WTC11 (cell line): ENCODE measurements at regions not wholly inside any gene's neighbourhood (a gene's known extent, or its start where the extent isn't known, plus 50 kb on each side); places are given as distances from the start of the nearest gene placed in this dataset.

ENCODE experiments used
- ATAC-seq: fragments of 200-7000 bp; cut with Tn5 transposase; 2 replicates; pipeline ENCODE4 v1.10.0; 2021; ENCODE audit warnings: mild to moderate bottlenecking, moderate library complexity
- CTCF ChIA-PET: fragments of 300-600 bp; sonication (Branson Sonifier 250); formaldehyde crosslinking; loops from one replicate; lab custom pipeline; 2021; ENCODE audit warnings: antibody characterized with exemption; lab: Charles Lee
- POLR2A ChIA-PET: fragments of 350-600 bp; sonication (Branson Sonifier 250); formaldehyde crosslinking; loops from one replicate; lab custom pipeline; 2021; ENCODE audit warnings: antibody characterized with exemption; lab: Charles Lee
- DNase-seq: peaks from one replicate; pipeline ENCODE4 v3.0.0; 2021; ENCODE audit warnings: low spot score
- H3K27ac Mint-ChIP-seq: 2 replicates; pipeline ENCODE4 v1.8.0; 2021; ENCODE audit warnings: mixed read lengths
- H3K27me3 Mint-ChIP-seq: 2 replicates; pipeline ENCODE4 v1.8.0; 2021; ENCODE audit warnings: low read depth, mild to moderate bottlenecking, moderate library complexity, mixed read lengths
- H3K36me3 Mint-ChIP-seq: 2 replicates; pipeline ENCODE4 v1.8.0; 2021; ENCODE audit warnings: mixed read lengths
- H3K4me1 Mint-ChIP-seq: 2 replicates; pipeline ENCODE4 v1.8.0; 2022; ENCODE audit warnings: mixed read lengths
- H3K4me3 Mint-ChIP-seq: 2 replicates; pipeline ENCODE4 v1.8.0; 2021; ENCODE audit warnings: mild to moderate bottlenecking, moderate library complexity, mixed read lengths
- H3K9me3 Mint-ChIP-seq: 2 replicates; pipeline ENCODE4 v1.8.0; 2021; ENCODE audit warnings: mixed read lengths
- ATF1 ChIP-seq: sonication (generic); formaldehyde crosslinking; IDR thresholded peaks from 2 replicates; pipeline ENCODE4 v1.8.1; 2023; ENCODE audit warnings: mild to moderate bottlenecking, moderate library complexity, missing genetic modification reagents
- CREB1 ChIP-seq: sonication (generic); formaldehyde crosslinking; IDR thresholded peaks from 2 replicates; pipeline ENCODE4 v1.8.0; 2023; ENCODE audit warnings: mild to moderate bottlenecking, missing genetic modification reagents
- ELF4 ChIP-seq: sonication (generic); formaldehyde crosslinking; IDR thresholded peaks from 2 replicates; pipeline ENCODE4 v1.8.1; 2022; ENCODE audit warnings: low read depth, mild to moderate bottlenecking, moderate library complexity, missing genetic modification reagents
- EMX1 ChIP-seq: fragments of 250-450 bp; sonication (Bioruptor Pico); IDR thresholded peaks from 2 replicates; pipeline ENCODE4 v1.8.0; 2021; ENCODE audit warnings: mild to moderate bottlenecking
- ESRRA ChIP-seq: sonication (generic); formaldehyde crosslinking; IDR thresholded peaks from 2 replicates; pipeline ENCODE4 v1.8.1; 2022; ENCODE audit warnings: mild to moderate bottlenecking, missing genetic modification reagents, borderline replicate concordance
- GRHL2 ChIP-seq: fragments of 250-450 bp; sonication (Bioruptor Pico); IDR thresholded peaks from 2 replicates; pipeline ENCODE4 v1.8.0; 2022; ENCODE audit warnings: mild to moderate bottlenecking, moderate library complexity; ENCODE audit not compliant: insufficient replicate concordance, severe bottlenecking
- GTF2I ChIP-seq: fragments of 250-450 bp; sonication (Bioruptor Pico); conservative IDR thresholded peaks from 2 replicates; pipeline ENCODE4 v1.4.0; 2021; ENCODE audit warnings: mild to moderate bottlenecking
- KAT7 ChIP-seq: sonication (generic); formaldehyde crosslinking; IDR thresholded peaks from 2 replicates; pipeline ENCODE4 v1.8.1; 2023; ENCODE audit warnings: missing genetic modification reagents, mild to moderate bottlenecking, borderline replicate concordance
- NFYB ChIP-seq: sonication (generic); formaldehyde crosslinking; conservative IDR thresholded peaks from 2 replicates; pipeline ENCODE4 v1.8.0; 2022; ENCODE audit warnings: low read depth, missing genetic modification reagents
- NR2C2 ChIP-seq: sonication (generic); formaldehyde crosslinking; IDR thresholded peaks from 2 replicates; pipeline ENCODE4 v1.8.0; 2022; ENCODE audit warnings: mild to moderate bottlenecking, missing genetic modification reagents
- PRRX2 ChIP-seq: fragments of 250-450 bp; sonication (Bioruptor Pico); IDR thresholded peaks from 2 replicates; pipeline ENCODE4 v1.8.0; 2021; ENCODE audit warnings: mild to moderate bottlenecking
- RORB ChIP-seq: fragments of 250-450 bp; sonication (Bioruptor Pico); IDR thresholded peaks from 2 replicates; pipeline ENCODE4 v1.9.0; 2021; ENCODE audit warnings: mild to moderate bottlenecking
- SMAD4 ChIP-seq: sonication (generic); formaldehyde crosslinking; IDR thresholded peaks from 2 replicates; pipeline ENCODE4 v1.8.0; 2022; ENCODE audit warnings: mild to moderate bottlenecking, missing genetic modification reagents
- SOX15 ChIP-seq: fragments of 250-450 bp; sonication (Bioruptor Pico); IDR thresholded peaks from 2 replicates; pipeline ENCODE4 v1.9.0; 2021; ENCODE audit warnings: mild to moderate bottlenecking
- SP1 ChIP-seq: sonication (generic); formaldehyde crosslinking; conservative IDR thresholded peaks from 2 replicates; pipeline ENCODE4 v1.8.1; 2022; ENCODE audit warnings: missing genetic modification reagents
- ZNF138 ChIP-seq: sonication (generic); formaldehyde crosslinking; conservative IDR thresholded peaks from 2 replicates; pipeline ENCODE4 v1.8.1; 2022; ENCODE audit warnings: mild to moderate bottlenecking, moderate library complexity, missing genetic modification reagents
- ZNF317 ChIP-seq: sonication (generic); formaldehyde crosslinking; IDR thresholded peaks from 2 replicates; pipeline ENCODE4 v1.8.1; 2023; ENCODE audit warnings: low read depth, mild to moderate bottlenecking, moderate library complexity, missing genetic modification reagents, borderline replicate concordance
- TF ChIP-seq, protein P1 (sequence below): sonication (generic); formaldehyde crosslinking; IDR thresholded peaks from 2 replicates; pipeline ENCODE4 v1.8.0; 2022; ENCODE audit warnings: mild to moderate bottlenecking, missing genetic modification reagents
- TF ChIP-seq, protein P2 (sequence below): fragments of 250-450 bp; sonication (Bioruptor Pico); IDR thresholded peaks from 2 replicates; pipeline ENCODE4 v1.9.0; 2021; ENCODE audit warnings: mild to moderate bottlenecking
- TF ChIP-seq, protein P3 (sequence below): sonication (generic); formaldehyde crosslinking; IDR thresholded peaks from 2 replicates; pipeline ENCODE4 v1.8.1; 2022; ENCODE audit warnings: mild to moderate bottlenecking, moderate library complexity, missing genetic modification reagents
- TF ChIP-seq, protein P4 (sequence below): sonication (generic); formaldehyde crosslinking; IDR thresholded peaks from 2 replicates; pipeline ENCODE4 v1.8.0; 2022; ENCODE audit warnings: mild to moderate bottlenecking, missing genetic modification reagents

DNA sequence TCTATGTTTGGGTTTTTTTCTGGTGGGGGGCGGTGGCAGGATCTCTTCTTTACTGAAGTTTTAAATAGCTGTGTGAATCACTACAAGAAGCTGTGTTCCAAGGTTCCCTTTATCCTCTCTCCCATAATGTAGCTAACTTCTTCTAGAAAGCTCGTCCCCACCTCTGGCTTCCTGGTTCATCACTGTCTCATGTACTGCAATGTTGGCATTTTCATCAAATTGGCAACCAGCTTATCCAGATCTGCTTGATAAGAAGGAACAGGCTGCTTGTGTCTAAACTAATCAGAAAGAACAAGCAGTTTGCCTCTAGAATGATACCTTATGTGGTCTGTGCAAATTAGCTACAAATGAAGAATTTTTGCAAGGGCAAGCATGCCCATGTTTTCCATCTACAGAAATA is 130.8 kb downstream of the WT1 start (continued):
- TF ChIP-seq ZNF138 (CRISPR knock-in tag) (no peak), CREB1 (no peak), GTF2I (CRISPR knock-in tag) (no peak), ELF4 (CRISPR knock-in tag) (no peak), SP1 (CRISPR knock-in tag) (no peak)
- TF ChIP-seq, protein P1, sequence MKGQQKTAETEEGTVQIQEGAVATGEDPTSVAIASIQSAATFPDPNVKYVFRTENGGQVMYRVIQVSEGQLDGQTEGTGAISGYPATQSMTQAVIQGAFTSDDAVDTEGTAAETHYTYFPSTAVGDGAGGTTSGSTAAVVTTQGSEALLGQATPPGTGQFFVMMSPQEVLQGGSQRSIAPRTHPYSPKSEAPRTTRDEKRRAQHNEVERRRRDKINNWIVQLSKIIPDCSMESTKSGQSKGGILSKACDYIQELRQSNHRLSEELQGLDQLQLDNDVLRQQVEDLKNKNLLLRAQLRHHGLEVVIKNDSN (CRISPR knock-in tag): no peak

DNA sequence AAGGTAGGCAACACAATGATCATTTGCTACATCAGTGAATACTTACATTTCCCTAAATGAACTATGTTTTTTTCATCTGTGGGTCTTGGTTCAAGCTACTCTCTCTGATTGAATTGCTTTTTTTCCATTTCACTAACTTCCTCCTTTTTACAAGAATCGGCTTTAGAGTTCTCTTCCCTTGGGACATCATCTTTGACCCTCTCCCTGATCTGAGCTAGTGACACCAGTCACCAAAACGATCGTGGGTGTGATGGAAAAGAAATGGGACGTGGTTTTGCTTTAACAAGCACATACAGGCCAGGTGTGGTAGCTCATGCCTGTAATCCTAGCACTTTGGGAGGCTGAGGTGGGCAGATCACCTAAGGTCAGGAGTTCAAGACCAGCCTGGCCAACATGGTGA is 129.9 kb downstream of the WT1 start:
- Mint-ChIP-seq H3K27me3 (no peaks in the 10 kb centered on the region), H3K4me1 (peaks cover 5% of the 10 kb centered on the region; the same call in 1 of the 2 replicates), H3K27ac (no peak overlapping the region), H3K36me3 (no peaks in the 10 kb centered on the region)
- ATAC-seq: no peak
- TF ChIP-seq NR2C2 (CRISPR knock-in tag) (no peak), SOX15 (no peak), ESRRA (no peak), ZNF138 (CRISPR knock-in tag) (no peak), SMAD4 (CRISPR knock-in tag) (no peak), ZNF317 (no peak), RORB (no peak), PRRX2 (CRISPR knock-in tag) (no peak), ATF1 (CRISPR knock-in tag) (no peak), EMX1 (CRISPR knock-in tag) (no peak)
- TF ChIP-seq, protein P2, sequence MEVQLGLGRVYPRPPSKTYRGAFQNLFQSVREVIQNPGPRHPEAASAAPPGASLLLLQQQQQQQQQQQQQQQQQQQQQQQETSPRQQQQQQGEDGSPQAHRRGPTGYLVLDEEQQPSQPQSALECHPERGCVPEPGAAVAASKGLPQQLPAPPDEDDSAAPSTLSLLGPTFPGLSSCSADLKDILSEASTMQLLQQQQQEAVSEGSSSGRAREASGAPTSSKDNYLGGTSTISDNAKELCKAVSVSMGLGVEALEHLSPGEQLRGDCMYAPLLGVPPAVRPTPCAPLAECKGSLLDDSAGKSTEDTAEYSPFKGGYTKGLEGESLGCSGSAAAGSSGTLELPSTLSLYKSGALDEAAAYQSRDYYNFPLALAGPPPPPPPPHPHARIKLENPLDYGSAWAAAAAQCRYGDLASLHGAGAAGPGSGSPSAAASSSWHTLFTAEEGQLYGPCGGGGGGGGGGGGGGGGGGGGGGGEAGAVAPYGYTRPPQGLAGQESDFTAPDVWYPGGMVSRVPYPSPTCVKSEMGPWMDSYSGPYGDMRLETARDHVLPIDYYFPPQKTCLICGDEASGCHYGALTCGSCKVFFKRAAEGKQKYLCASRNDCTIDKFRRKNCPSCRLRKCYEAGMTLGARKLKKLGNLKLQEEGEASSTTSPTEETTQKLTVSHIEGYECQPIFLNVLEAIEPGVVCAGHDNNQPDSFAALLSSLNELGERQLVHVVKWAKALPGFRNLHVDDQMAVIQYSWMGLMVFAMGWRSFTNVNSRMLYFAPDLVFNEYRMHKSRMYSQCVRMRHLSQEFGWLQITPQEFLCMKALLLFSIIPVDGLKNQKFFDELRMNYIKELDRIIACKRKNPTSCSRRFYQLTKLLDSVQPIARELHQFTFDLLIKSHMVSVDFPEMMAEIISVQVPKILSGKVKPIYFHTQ: no peak
- TF ChIP-seq, protein P3, sequence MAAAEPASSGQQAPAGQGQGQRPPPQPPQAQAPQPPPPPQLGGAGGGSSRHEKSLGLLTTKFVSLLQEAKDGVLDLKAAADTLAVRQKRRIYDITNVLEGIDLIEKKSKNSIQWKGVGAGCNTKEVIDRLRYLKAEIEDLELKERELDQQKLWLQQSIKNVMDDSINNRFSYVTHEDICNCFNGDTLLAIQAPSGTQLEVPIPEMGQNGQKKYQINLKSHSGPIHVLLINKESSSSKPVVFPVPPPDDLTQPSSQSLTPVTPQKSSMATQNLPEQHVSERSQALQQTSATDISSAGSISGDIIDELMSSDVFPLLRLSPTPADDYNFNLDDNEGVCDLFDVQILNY (CRISPR knock-in tag): no peak
- TF ChIP-seq, all 79 proteins: peak for 0
- Mint-ChIP-seq H3K9me3 (no peaks in the 10 kb centered on the region), H3K4me3 (no peak overlapping the region)
- no peak for DNase-seq
- ChIA-PET POLR2A (no interaction called here), CTCF (interaction anchor here (1.2 to 2.2 kb wide), 2 partner anchors 8 to 81 kb away, joined by 3 to 5 read pairs; no protein-coding TSS in a partner anchor)

DNA sequence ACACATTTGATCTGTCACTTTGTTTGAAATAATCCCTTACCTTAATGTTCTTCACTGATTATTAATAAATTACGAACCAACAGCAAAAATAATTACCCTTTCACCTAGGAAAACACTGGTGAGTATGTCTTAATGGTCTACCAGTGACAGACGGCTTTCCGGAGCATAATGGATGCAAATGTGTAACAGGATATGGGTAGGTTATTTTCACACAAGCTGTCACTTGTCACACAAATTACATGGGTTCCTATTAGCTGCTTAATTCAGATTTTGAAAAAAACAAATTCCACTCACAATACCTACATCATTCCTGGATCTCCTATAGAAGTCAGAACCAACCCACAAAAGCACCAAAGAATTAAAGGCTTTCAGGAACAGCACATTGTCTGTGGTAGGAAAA is 127.9 kb downstream of the WT1 start:
- Mint-ChIP-seq H3K4me1 (peaks cover 5% of the 10 kb centered on the region; the same call in 1 of the 2 replicates), H3K4me3 (no peak overlapping the region), H3K9me3 (no peaks in the 10 kb centered on the region), H3K36me3 (no peaks in the 10 kb centered on the region), H3K27me3 (no peaks in the 10 kb centered on the region), H3K27ac (no peak overlapping the region; the same call in 1 of the 2 replicates)
- ATAC-seq: no peak
- no peak for TF ChIP-seq SMAD4 (CRISPR knock-in tag)
- TF ChIP-seq GRHL2 (CRISPR knock-in tag): no peak
- no peak for TF ChIP-seq ZNF317
- TF ChIP-seq, protein P4, sequence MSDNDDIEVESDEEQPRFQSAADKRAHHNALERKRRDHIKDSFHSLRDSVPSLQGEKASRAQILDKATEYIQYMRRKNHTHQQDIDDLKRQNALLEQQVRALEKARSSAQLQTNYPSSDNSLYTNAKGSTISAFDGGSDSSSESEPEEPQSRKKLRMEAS: no peak
- no peak for TF ChIP-seq KAT7 (CRISPR knock-in tag)
- no peak for TF ChIP-seq NFYB
- no peak for DNase-seq
- ChIA-PET CTCF (interaction anchor here (1.2 to 2.2 kb wide), 3 partner anchors 10 to 132 kb away, joined by 3 to 5 read pairs (median 4); no protein-coding TSS in a partner anchor), POLR2A (no interaction called here)
